ENCODE measurements at regions not wholly inside any gene's neighbourhood (a gene's known extent, or its start where the extent isn't known, plus 50 kb on each side); places are given as distances from the start of the nearest gene placed in this dataset.

DNA sequence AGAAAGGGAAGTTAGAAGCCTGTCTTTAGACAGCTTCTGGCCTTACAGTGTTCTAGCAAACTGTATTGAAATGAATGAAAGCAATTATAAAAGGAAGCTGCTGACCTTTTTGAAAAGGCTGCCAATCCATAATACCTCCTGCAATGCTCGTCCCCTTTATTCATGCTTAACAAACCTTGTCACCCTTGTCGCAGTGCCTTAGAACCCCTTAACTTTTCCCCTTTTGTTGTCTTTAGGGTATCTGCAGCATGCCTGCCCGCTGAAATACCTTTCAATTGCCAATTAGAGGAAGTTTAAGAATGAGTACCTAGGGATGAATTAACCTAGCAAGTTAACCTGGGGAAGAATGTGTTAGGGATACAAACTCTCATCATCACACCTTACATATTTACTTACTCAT, 731.2 kb downstream of the RERGL start:
- DNase-seq, result no peak

DNA sequence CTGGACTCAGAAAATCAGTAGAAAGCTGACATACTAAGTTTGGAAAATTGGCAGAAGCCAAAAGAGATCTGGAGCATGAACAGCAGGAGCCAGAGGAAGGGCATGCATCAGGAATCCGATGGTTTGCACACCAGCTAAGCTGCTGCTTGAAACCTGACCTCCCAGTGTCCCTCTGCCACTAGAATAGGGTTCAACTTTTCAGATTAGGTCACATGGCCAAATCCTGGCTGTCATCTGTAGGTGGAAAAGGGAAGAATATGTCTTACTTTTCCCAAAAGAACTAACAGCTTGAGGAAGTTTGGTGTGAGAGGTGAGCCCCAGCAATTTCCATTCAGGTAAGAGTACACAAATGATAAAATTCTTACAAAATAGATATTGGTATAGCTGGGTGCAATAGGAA, 732.6 kb downstream of the RERGL start:
- no peak overlapping the region for H3K27ac Mint-ChIP-seq (ENCODE audit: unreplicated experiment)
- no peak for DNase-seq
- H3K27me3 Mint-ChIP-seq (ENCODE audit: unreplicated experiment), result no peaks in the 10 kb centered on the region
- TF ChIP-seq, protein P1, sequence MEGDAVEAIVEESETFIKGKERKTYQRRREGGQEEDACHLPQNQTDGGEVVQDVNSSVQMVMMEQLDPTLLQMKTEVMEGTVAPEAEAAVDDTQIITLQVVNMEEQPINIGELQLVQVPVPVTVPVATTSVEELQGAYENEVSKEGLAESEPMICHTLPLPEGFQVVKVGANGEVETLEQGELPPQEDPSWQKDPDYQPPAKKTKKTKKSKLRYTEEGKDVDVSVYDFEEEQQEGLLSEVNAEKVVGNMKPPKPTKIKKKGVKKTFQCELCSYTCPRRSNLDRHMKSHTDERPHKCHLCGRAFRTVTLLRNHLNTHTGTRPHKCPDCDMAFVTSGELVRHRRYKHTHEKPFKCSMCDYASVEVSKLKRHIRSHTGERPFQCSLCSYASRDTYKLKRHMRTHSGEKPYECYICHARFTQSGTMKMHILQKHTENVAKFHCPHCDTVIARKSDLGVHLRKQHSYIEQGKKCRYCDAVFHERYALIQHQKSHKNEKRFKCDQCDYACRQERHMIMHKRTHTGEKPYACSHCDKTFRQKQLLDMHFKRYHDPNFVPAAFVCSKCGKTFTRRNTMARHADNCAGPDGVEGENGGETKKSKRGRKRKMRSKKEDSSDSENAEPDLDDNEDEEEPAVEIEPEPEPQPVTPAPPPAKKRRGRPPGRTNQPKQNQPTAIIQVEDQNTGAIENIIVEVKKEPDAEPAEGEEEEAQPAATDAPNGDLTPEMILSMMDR (IDR thresholded peaks at IDR 0.05; ENCODE audit: unreplicated experiment), result no peak
- BruUV-seq (replicated peaks), result no TSS peak
- intact Hi-C loops (cut with micrococcal nuclease; ENCODE audit: unreplicated experiment), result no loop called here
- H3K4me3 Mint-ChIP-seq (ENCODE audit: low read depth, unreplicated experiment), result no peak overlapping the region
- no peaks in the 10 kb centered on the region for H3K36me3 Mint-ChIP-seq (ENCODE audit: insufficient read depth, unreplicated experiment)
- H3K9me3 Mint-ChIP-seq (ENCODE audit: low read depth, unreplicated experiment), result no peaks in the 10 kb centered on the region
- no peaks in the 10 kb centered on the region for H3K4me1 Mint-ChIP-seq (ENCODE audit: low read depth, unreplicated experiment)
- CTCF ChIA-PET, result no interaction called here

More for the DNA sequence above, 731.2 kb downstream of the RERGL start:
- H3K9me3 Mint-ChIP-seq (ENCODE audit: low read depth, unreplicated experiment), result no peaks in the 10 kb centered on the region
- no peaks in the 10 kb centered on the region for H3K4me1 Mint-ChIP-seq (ENCODE audit: low read depth, unreplicated experiment)
- no peak overlapping the region for H3K27ac Mint-ChIP-seq (ENCODE audit: unreplicated experiment)
- CTCF ChIA-PET, result no interaction called here
- no peaks in the 10 kb centered on the region for H3K36me3 Mint-ChIP-seq (ENCODE audit: insufficient read depth, unreplicated experiment)
- no peak overlapping the region for H3K4me3 Mint-ChIP-seq (ENCODE audit: low read depth, unreplicated experiment)
- intact Hi-C loops (cut with micrococcal nuclease; ENCODE audit: unreplicated experiment), result no loop called here
- no TSS peak for BruUV-seq (replicated peaks)
- TF ChIP-seq, protein P1 (IDR thresholded peaks at IDR 0.05; ENCODE audit: unreplicated experiment), result no peak
- no peaks in the 10 kb centered on the region for H3K27me3 Mint-ChIP-seq (ENCODE audit: unreplicated experiment)

DNA sequence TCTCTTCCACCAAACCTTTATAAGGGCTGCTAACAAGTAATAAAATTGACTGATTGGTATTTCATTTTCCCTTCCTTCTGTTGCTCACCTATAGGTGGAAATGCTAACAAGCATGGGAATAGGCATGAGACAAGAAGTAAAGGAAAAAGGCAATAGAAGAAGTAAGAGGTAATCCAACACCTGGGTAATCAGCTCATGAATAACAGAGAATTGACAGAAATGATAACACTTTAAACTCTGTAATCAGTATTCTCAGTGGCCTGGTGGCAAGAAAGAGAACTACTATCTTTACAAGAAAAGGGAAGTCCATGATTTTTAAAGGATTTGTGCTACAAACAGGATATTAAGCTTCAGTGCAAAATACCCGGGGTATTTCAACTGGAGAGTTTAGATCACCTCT, 737.8 kb downstream of the RERGL start:
- DNase-seq, result no peak
- H3K4me3 Mint-ChIP-seq (ENCODE audit: low read depth, unreplicated experiment), result no peak overlapping the region
- H3K36me3 Mint-ChIP-seq (ENCODE audit: insufficient read depth, unreplicated experiment), result no peaks in the 10 kb centered on the region
- H3K27me3 Mint-ChIP-seq (ENCODE audit: unreplicated experiment), result no peaks in the 10 kb centered on the region
- no peaks in the 10 kb centered on the region for H3K9me3 Mint-ChIP-seq (ENCODE audit: low read depth, unreplicated experiment)
- TF ChIP-seq, protein P1 (IDR thresholded peaks at IDR 0.05; ENCODE audit: unreplicated experiment), result no peak
- CTCF ChIA-PET, result no interaction called here
- BruUV-seq (replicated peaks), result no TSS peak
- H3K4me1 Mint-ChIP-seq (ENCODE audit: low read depth, unreplicated experiment), result no peaks in the 10 kb centered on the region
- no peak overlapping the region for H3K27ac Mint-ChIP-seq (ENCODE audit: unreplicated experiment)
- intact Hi-C loops (cut with micrococcal nuclease; ENCODE audit: unreplicated experiment), result no loop called here

DNA sequence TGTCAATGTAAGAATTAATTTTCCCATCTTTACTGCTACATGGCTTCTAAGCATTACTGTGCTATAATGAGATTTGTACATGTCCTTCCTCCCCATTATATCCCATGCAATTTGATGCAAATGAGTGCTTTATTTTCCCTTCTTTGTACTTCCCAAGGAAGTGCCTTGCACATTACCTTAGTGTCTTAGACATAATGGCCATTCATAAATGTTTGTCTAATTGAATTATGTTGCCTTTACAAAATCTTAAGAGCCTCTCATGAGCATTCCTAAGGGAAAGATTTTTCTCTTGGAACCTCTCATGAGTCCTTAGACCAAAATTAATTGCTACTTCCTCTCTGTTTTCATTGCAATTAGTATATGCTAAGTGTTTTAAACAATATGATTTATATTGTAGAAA, 741.7 kb downstream of the RERGL start:
- intact Hi-C loops (cut with micrococcal nuclease; ENCODE audit: unreplicated experiment), result no loop called here
- no peak overlapping the region for H3K4me3 Mint-ChIP-seq (ENCODE audit: low read depth, unreplicated experiment)
- CTCF ChIA-PET, result no interaction called here
- H3K36me3 Mint-ChIP-seq (ENCODE audit: insufficient read depth, unreplicated experiment), result no peaks in the 10 kb centered on the region
- no peaks in the 10 kb centered on the region for H3K27me3 Mint-ChIP-seq (ENCODE audit: unreplicated experiment)
- no peaks in the 10 kb centered on the region for H3K4me1 Mint-ChIP-seq (ENCODE audit: low read depth, unreplicated experiment)
- BruUV-seq (replicated peaks), result no TSS peak
- DNase-seq, result no peak
- peaks cover 2% of the 10 kb centered on the region for H3K9me3 Mint-ChIP-seq (ENCODE audit: low read depth, unreplicated experiment)
- TF ChIP-seq, protein P1 (IDR thresholded peaks at IDR 0.05; ENCODE audit: unreplicated experiment), result no peak
- no peak overlapping the region for H3K27ac Mint-ChIP-seq (ENCODE audit: unreplicated experiment)

DNA sequence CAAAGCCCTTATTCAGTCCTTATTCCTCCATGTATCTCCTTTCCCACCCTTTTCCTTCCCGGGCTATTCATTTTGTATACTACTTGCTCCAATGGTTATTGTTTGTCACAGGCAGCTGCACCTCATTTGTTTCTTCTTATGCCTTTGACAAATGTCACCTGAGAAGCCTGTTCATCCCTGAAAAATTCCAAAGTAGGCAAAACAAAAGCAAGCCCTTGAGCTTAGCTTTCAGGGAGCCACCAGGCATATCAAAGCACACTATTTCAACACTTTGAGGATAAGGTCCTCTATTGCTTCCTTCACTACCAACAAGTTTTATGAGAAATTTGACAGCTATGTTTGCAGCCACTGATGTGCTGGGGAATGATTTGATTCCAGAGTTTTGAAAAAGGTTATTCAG, 738.7 kb upstream of the LMO3 start:
- no peaks in the 10 kb centered on the region for H3K27me3 Mint-ChIP-seq (ENCODE audit: unreplicated experiment)
- no peaks in the 10 kb centered on the region for H3K36me3 Mint-ChIP-seq (ENCODE audit: insufficient read depth, unreplicated experiment)
- peaks cover 5% of the 10 kb centered on the region for H3K9me3 Mint-ChIP-seq (ENCODE audit: low read depth, unreplicated experiment)
- H3K4me1 Mint-ChIP-seq (ENCODE audit: low read depth, unreplicated experiment), result no peaks in the 10 kb centered on the region
- intact Hi-C loops (cut with micrococcal nuclease; ENCODE audit: unreplicated experiment), result no loop called here
- no TSS peak for BruUV-seq (replicated peaks)
- DNase-seq, result no peak
- TF ChIP-seq, protein P1 (IDR thresholded peaks at IDR 0.05; ENCODE audit: unreplicated experiment), result no peak
- no peak overlapping the region for H3K27ac Mint-ChIP-seq (ENCODE audit: unreplicated experiment)
- no peak overlapping the region for H3K4me3 Mint-ChIP-seq (ENCODE audit: low read depth, unreplicated experiment)
- CTCF ChIA-PET, result no interaction called here
